Activated naive CD4-positive, alpha-beta T cell treated with anti-CD3 and anti-CD28 coated beads, Interleukin-2, amount 50 U/mL, for 72 hours (primary cell): ENCODE measurements at regions not wholly inside any gene's neighbourhood (a gene's known extent, or its start where the extent isn't known, plus 50 kb on each side); places are given as distances from the start of the nearest gene placed in this dataset.
A peak's percentile ranks its signal among the peaks of the same experiment; 100 is the strongest.

Experiments
- ATAC-seq, 2 donors: fragments of 150-1000 bp; cut with Tn5 transposase; 2 replicates each; pipeline ENCODE4 v1.10.0; 2021; ENCODE audit warnings: mild to moderate bottlenecking in 2 of 2, moderate library complexity in 2 of 2
- DNase-seq, 2 donors: peaks; one replicate each; pipeline ENCODE4 v3.0.0; 2021 to 2022; ENCODE audit warnings: low spot score in 2 of 2
- H3K27ac Mint-ChIP-seq, 2 donors: one replicate each; pipeline ENCODE4 v1.8.0; 2022; ENCODE audit warnings: mild to moderate bottlenecking in 2 of 2, mixed read lengths in 2 of 2
- H3K36me3 Mint-ChIP-seq, 2 donors: one replicate each; pipeline ENCODE4 v1.8.0; 2022; ENCODE audit warnings: mixed read lengths in 2 of 2
- H3K9me3 Mint-ChIP-seq, 2 donors: one replicate each; pipeline ENCODE4 v1.8.0; 2022; ENCODE audit warnings: mixed read lengths in 2 of 2

GRCh38 chr14:73770977-73771847 is 57.0 kb upstream of the PNMA1 start:
- ATAC-seq (peak in 1 of 2 donors; percentile 12), DNase-seq (no peak)
- no peaks in the 10 kb centered on the region for H3K9me3 Mint-ChIP-seq
- no peaks in the 10 kb centered on the region for H3K36me3 Mint-ChIP-seq
- peak overlapping the region; percentile 66 to 81 for H3K27ac Mint-ChIP-seq

- DNase-seq (no peak), ATAC-seq (no peak)
- H3K36me3 Mint-ChIP-seq, result no peaks in the 10 kb centered on the region
- no peak overlapping the region for H3K27ac Mint-ChIP-seq
- H3K9me3 Mint-ChIP-seq, result no peaks in the 10 kb centered on the region
Observed at GRCh38 chr14:73768107-73768506, 53.9 kb upstream of the PNMA1 start.

DNA sequence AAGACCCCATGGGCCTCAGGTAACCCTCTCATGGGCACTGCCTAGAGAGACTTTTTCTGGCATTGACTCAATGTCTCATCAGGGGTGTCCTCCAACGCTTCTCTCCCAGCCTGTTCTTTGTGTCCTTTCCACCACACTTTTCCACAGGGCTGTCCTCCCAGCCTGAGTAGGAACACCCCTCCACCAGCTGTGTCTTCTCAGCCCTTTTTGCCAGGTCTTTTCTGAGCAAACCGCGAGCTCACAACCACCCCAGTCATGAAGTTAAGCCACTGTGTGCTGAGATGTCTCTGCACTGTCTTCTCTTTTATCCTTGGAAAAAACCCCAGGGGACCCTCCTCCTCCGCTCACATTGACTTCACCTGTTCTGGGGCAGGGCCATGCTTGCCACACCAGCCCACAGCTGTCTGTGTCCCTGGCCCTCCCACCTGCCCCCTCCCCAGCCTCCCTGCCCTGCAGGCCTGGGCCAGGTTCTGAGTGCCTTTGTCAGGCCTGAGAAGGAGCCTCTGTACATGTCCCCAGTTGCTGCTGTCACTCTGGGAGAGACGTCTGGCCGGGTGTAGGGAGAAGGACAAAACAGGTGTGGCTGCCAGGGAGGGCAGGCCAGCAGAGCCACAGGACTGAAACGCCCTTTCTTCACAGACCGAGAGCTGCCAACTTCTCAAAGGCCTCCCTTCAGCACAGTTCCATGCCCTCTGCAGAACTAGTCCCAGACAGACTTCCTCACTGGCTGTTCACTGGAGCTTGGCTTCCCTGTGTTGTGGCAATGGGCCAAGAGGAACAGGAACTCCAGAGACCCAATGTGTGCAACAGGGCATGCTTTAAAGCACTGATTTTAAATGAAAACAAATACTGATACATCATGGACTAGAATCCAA is 50.5 kb upstream of the PNMA1 start:
- Mint-ChIP-seq H3K9me3 (no peaks in the 10 kb centered on the region), H3K27ac (peak overlapping the region in 1 of 2 donors; percentile 47), H3K36me3 (no peaks in the 10 kb centered on the region)
- DNase-seq (no peak), ATAC-seq (no peak)
